GM23338 (cell line): ENCODE measurements at regions not wholly inside any gene's neighbourhood (a gene's known extent, or its start where the extent isn't known, plus 50 kb on each side); places are given as distances from the start of the nearest gene placed in this dataset.

Source experiments
- CTCF ChIP-seq, 2 experiments: fragments of 200-600 bp in 1 of 2; sonication (generic) in 1 of 2; conservative IDR thresholded peaks; 2 replicates each; pipeline versions ENCODE4 v1.5.1 to v1.6.1; 2016 to 2017; ENCODE audit warnings: antibody characterized with exemption in 2 of 2, low read depth in 2 of 2, mild to moderate bottlenecking in 2 of 2, moderate library complexity in 1 of 2
- EZH2 ChIP-seq: fragments of 200-600 bp; sonication (generic); IDR thresholded peaks from one replicate; pipeline ENCODE4 v1.8.0; 2017; ENCODE audit warnings: antibody characterized with exemption, mild to moderate bottlenecking, low read depth; ENCODE audit not compliant: unreplicated experiment
- EZH2phosphoT487 ChIP-seq: fragments of 200-600 bp; sonication (generic); IDR thresholded peaks from one replicate; pipeline ENCODE4 v1.8.1; 2018; ENCODE audit warnings: antibody characterized with exemption; ENCODE audit not compliant: unreplicated experiment
- POLR2AphosphoS5 ChIP-seq: IDR thresholded peaks from 2 replicates; pipeline ENCODE4 v1.6.1; 2016; ENCODE audit warnings: antibody characterized with exemption, low read depth

GRCh38 chr11:103668859-103669258, 367.6 kb upstream of the DDI1 start:
- no peak for TF ChIP-seq POLR2AphosphoS5
- no peak for TF ChIP-seq CTCF (conservative IDR thresholded peaks at IDR 0.05; ENCODE audit: low read depth in 2 of 2)
- no peak for TF ChIP-seq EZH2
- no peak for TF ChIP-seq EZH2phosphoT487
